GM20000 (cell line): ENCODE measurements at regions not wholly inside any gene's neighbourhood (a gene's known extent, or its start where the extent isn't known, plus 50 kb on each side); places are given as distances from the start of the nearest gene placed in this dataset.

Experiments used
- DNase-seq: peaks from one replicate; pipeline ENCODE4 v3.0.0; 2012; ENCODE audit warnings: low spot score
- TF ChIP-seq, protein P1 (sequence below): IDR thresholded peaks from 2 replicates; pipeline ENCODE4 v1.5.1; 2012; ENCODE audit warnings: mild to moderate bottlenecking, control low read depth; ENCODE audit errors: extremely low read depth, missing control alignments

DNA sequence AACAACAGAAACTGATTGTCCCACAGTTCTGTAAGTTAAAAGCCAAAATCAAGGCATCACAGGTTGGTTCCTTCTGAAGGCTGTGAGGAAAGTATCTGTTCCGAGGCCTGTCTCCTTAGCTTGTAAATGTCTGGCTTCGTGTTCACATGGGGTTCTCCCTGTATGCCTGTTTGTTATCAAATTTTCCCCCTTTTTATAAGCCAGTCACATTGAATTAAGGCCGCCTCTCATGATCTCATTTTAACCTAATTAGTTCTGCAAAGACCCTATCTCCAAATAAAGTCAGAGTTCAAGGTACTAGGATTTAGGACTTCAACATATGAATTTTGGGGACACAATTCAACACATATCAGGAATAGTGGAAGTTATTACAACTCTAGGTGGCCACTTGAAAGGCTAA is 331.5 kb downstream of the PIK3R1 start:
- TF ChIP-seq, protein P1, sequence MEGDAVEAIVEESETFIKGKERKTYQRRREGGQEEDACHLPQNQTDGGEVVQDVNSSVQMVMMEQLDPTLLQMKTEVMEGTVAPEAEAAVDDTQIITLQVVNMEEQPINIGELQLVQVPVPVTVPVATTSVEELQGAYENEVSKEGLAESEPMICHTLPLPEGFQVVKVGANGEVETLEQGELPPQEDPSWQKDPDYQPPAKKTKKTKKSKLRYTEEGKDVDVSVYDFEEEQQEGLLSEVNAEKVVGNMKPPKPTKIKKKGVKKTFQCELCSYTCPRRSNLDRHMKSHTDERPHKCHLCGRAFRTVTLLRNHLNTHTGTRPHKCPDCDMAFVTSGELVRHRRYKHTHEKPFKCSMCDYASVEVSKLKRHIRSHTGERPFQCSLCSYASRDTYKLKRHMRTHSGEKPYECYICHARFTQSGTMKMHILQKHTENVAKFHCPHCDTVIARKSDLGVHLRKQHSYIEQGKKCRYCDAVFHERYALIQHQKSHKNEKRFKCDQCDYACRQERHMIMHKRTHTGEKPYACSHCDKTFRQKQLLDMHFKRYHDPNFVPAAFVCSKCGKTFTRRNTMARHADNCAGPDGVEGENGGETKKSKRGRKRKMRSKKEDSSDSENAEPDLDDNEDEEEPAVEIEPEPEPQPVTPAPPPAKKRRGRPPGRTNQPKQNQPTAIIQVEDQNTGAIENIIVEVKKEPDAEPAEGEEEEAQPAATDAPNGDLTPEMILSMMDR = no peak

DNA sequence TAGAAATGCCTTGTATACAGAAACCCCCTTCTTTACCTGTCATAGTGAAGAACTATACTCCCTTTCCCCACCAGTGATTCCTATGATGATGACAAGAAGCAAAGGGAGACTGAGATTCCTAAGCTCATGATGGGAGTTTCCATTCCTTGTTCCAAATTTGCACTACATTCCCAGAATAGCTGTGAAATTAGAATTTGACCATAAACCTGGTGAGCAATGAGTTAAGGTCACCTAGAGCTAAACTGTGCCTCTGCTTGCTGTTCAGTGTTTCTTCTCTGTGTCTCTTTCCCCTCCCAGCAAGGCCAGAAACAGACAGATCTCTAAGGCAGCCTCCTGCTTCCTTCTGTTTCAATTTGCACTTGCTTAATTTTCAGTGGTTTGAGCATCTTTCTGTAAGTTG is 332.1 kb downstream of the PIK3R1 start:
- no peak for DNase-seq
- TF ChIP-seq, protein P1 = no peak

More for the DNA sequence above, 331.5 kb downstream of the PIK3R1 start:
- DNase-seq = no peak

DNA sequence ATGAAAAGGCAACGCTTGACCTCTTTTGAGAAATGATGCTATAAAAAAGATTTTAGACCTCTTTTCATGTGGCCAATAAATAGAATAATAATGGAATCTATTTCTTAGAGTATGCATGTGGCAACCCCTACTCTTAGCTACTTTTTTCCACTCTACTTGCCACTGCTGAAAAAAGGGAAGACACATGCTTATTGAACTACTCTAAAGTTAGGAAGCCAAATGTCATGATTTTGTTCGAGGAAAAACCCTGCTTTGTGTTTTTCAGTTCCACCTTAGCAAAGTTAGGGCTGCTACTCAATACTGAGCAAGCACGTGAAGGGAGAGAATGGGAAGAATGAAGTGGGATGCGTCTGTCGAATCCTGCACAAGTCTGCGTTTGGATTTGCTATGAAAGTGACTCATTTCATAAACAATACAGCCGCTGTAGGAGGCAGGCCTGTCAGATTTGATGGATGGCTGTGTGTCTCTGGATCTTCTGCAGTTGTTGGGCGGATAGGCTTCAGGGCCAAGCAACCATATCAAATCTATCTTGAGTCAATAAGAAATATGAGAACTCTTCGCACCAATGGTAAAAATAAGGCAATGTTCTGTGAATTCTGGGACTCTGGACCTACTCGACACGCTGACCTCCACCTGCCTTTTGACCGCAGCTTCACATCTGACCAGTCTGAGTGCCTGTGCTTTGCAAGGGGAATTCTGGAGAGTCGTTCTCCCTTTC is 333.6 kb downstream of the PIK3R1 start:
- TF ChIP-seq, protein P1 = no peak
- no peak for DNase-seq

DNA sequence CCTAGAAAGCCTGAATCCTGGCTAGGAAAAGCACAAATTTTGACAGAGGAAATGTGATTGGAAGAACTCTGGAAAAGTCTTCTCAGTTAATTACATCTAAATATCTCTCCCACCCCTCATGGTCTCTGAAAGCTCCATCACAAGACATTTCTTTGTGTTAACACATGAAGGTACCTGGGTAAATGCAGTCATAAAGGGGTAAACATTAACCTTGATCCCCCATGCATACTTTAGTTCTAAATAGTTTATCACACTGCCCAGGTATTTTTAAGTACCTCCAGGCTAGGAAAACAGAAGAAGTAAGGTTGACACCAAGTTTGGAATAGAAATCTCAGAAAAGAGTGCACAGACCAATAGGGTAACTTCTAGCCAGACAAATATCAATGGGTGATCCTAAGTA is 334.5 kb downstream of the PIK3R1 start:
- DNase-seq = no peak
- TF ChIP-seq, protein P1 = no peak

DNA sequence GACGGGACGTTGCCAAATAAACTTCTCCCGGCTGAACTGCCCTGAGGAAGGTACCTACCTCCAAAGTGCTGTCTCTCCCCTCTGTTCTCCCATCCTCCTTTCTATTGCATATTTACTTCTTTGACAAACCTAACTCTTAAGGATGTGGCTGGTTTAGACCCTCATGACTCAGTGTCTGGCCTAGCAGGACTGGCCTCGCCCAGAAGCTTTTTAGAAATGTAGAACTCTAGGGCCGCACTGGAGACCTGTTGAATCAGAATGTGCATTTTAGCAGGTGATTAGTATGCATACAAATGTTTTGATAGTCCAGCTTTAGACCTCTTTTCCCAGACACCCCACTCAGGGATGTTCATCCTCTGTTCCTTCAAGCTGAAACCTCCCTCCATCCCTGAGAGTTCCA is 335.9 kb downstream of the PIK3R1 start:
- DNase-seq = no peak
- TF ChIP-seq, protein P1 = no peak

DNA sequence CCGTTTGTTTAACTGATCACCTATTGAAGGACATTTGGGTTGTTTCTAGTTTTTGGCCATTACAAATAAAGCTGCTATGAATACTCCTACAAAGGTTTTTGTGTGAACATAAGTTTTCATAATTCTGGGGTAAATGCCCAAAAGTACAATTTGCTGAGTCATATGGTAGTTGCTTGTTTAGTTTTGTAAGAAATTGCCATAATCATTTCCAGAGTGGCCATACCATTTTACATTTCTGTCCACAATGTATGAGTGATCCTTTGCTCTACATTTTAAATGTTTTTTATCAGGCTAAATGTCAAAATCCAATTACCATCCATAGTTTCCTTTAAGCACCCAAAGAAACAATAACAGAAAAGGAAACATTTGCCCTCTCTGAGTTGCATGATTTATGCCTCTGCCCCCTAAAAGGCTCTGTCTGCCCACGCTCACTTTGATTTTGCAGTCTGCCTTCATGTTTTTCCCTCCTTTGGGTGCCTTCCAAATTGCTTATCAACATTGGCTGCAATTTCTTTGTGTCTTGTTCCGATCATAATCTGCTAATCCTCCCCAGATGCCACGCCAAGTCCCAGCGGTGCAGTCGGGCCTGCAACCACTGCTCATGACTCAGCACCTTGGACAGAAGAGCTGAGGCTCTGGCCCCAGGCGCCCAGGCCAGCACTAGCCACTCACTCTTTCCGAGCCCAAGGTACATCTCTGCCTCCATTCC is 339.2 kb downstream of the PIK3R1 start:
- TF ChIP-seq, protein P1 = no peak
- no peak for DNase-seq

DNA sequence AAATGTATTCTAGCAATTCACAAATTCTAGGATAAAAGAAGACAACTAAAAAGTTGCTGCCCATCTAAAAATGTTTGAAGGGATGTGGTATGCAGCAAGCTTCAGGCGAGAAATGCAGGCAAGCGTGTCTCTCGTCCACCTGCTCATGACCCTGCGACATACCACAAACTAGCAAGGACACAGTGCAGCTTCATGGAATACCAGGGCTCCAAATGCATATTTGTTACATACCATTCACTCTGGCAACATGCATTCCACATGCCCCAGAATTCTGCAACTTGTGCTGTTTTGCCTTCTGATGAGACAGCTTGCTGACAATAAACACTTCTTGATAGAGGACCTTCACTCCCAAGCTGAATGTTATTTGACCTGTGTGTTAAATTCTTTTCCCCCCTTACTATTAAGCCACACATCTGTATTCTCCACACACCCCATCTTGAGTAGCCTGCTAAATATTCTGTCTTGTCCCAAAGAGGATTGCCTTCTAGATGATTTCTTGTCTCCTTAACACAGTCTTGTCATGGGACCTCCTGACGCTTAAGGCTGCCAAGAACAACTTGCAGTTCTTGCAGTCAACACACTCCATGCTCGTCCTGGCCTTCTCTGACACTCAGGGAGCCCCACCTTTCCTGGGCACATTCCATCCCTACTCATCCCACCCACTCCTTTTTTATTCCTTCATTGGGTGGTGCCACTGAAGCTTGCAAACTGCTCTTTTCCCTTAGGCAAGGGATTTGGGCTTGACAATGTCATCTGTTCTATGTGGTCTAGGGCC is 340.5 kb downstream of the PIK3R1 start:
- no peak for DNase-seq
- TF ChIP-seq, protein P1 = no peak
